Choroid plexus epithelial cell (primary cell): ENCODE measurements at regions not wholly inside any gene's neighbourhood (a gene's known extent, or its start where the extent isn't known, plus 50 kb on each side); places are given as distances from the start of the nearest gene placed in this dataset.

Experiments used
- DNase-seq: peaks from one replicate; pipeline ENCODE4 v3.0.0-alpha.2; 2010; ENCODE audit warnings: low read depth
- H3K4me3 ChIP-seq: 2 replicates; pipeline ENCODE4 v1.5.1; 2011; ENCODE audit warnings: low read depth, mild to moderate bottlenecking, control low read depth, low read length, moderate library complexity
- CTCF ChIP-seq: conservative IDR thresholded peaks from 2 replicates; pipeline ENCODE4 v1.5.1; 2011; ENCODE audit warnings: low read depth, mild to moderate bottlenecking, control low read depth, inconsistent platforms, low read length, moderate library complexity

GRCh38 chr6:9482030-9482738, 932.7 kb downstream of the TFAP2A start:
- no peak for TF ChIP-seq CTCF
- H3K4me3 ChIP-seq = no peak overlapping the region
- peak; percentile 94 for DNase-seq

- peak; percentile 28 for DNase-seq
- H3K4me3 ChIP-seq = no peak overlapping the region
- no peak for TF ChIP-seq CTCF
Measured at GRCh38 chr6:9481292-9482029, 933.4 kb downstream of the TFAP2A start.

GRCh38 chr6:9468277-9468676, 946.6 kb downstream of the TFAP2A start:
- DNase-seq = no peak
- H3K4me3 ChIP-seq = no peak overlapping the region
- no peak for TF ChIP-seq CTCF

GRCh38 chr6:9467741-9468140, 947.1 kb downstream of the TFAP2A start:
- TF ChIP-seq CTCF = no peak
- H3K4me3 ChIP-seq = no peak overlapping the region
- peak; percentile 87 for DNase-seq

GRCh38 chr6:9464583-9464982, 950.3 kb downstream of the TFAP2A start:
- H3K4me3 ChIP-seq = no peak overlapping the region
- no peak for TF ChIP-seq CTCF
- DNase-seq = no peak

- DNase-seq = peak; percentile 36
- no peak overlapping the region for H3K4me3 ChIP-seq
- no peak for TF ChIP-seq CTCF
Measured at GRCh38 chr6:9463311-9463710, 951.6 kb downstream of the TFAP2A start.
